22Rv1 (cell line): ENCODE measurements at regions not wholly inside any gene's neighbourhood (a gene's known extent, or its start where the extent isn't known, plus 50 kb on each side); places are given as distances from the start of the nearest gene placed in this dataset.

Experiments
- CTCF ChIP-seq: fragments of 450-650 bp; IDR thresholded peaks from 2 replicates; pipeline ENCODE4 v1.5.1; 2017; ENCODE audit warnings: mild to moderate bottlenecking
- ZFX ChIP-seq: fragments of 450-650 bp; IDR thresholded peaks from 2 replicates; pipeline ENCODE4 v1.6.1; 2017; ENCODE audit warnings: antibody characterized with exemption, borderline replicate concordance

- TF ChIP-seq CTCF, result no peak
- no peak for TF ChIP-seq ZFX
Measured at GRCh38 chr5:174608631-174609097, 115.7 kb upstream of the MSX2 start.
